ENCODE measurements at regions not wholly inside any gene's neighbourhood (a gene's known extent, or its start where the extent isn't known, plus 50 kb on each side); places are given as distances from the start of the nearest gene placed in this dataset.
A peak's percentile ranks its signal among the peaks of the same experiment; 100 is the strongest.

GRCh38 chr10:128318366-128318765 lies 192.1 kb upstream of the MKI67 start:
- DNase-seq = no peak

GRCh38 chr10:128318913-128319312 lies 192.7 kb upstream of the MKI67 start:
- DNase-seq = no peak

- no peak for DNase-seq
Measured at GRCh38 chr10:128322106-128322505, 195.9 kb upstream of the MKI67 start.

GRCh38 chr10:128322950-128323349 lies 196.7 kb upstream of the MKI67 start:
- DNase-seq = no peak

GRCh38 chr10:128324058-128324827 lies 198.0 kb upstream of the MKI67 start:
- peak; percentile 74 for DNase-seq

GRCh38 chr10:128325788-128326187 lies 199.6 kb upstream of the MKI67 start:
- no peak for DNase-seq

- no peak for DNase-seq
Measured at GRCh38 chr10:128326251-128326650, 200.0 kb upstream of the MKI67 start.

- no peak for DNase-seq
Measured at GRCh38 chr10:128326851-128327250, 200.6 kb upstream of the MKI67 start.

GRCh38 chr10:128336401-128336800 lies 210.2 kb upstream of the MKI67 start:
- no peak for DNase-seq

GRCh38 chr10:128337860-128338378 lies 211.7 kb upstream of the MKI67 start:
- DNase-seq = peak; percentile 91

GRCh38 chr10:128338951-128339350 lies 212.7 kb upstream of the MKI67 start:
- no peak for DNase-seq

- DNase-seq = no peak
Measured at GRCh38 chr10:128339753-128340152, 213.5 kb upstream of the MKI67 start.

GRCh38 chr10:128345353-128345752 lies 219.1 kb upstream of the MKI67 start:
- no peak for DNase-seq

- no peak for DNase-seq
Measured at GRCh38 chr10:128360783-128361182, 234.6 kb upstream of the MKI67 start.

GRCh38 chr10:128361487-128361886 lies 235.3 kb upstream of the MKI67 start:
- DNase-seq = no peak

- no peak for DNase-seq
Measured at GRCh38 chr10:128362514-128362913, 236.3 kb upstream of the MKI67 start.

- peak; percentile 66 for DNase-seq
Measured at GRCh38 chr10:128364631-128365030, 238.4 kb upstream of the MKI67 start.

GRCh38 chr10:128365156-128365725 lies 239.0 kb upstream of the MKI67 start:
- peak; percentile 48 for DNase-seq

- DNase-seq = no peak
Measured at GRCh38 chr10:128367807-128368206, 241.6 kb upstream of the MKI67 start.

- no peak for DNase-seq
Measured at GRCh38 chr10:128369101-128369650, 243.0 kb upstream of the MKI67 start.

- no peak for DNase-seq
Measured at GRCh38 chr10:128373071-128373749, 247.0 kb upstream of the MKI67 start.

GRCh38 chr10:128373831-128374230 lies 247.6 kb upstream of the MKI67 start:
- DNase-seq = no peak

- no peak for DNase-seq
Measured at GRCh38 chr10:128375171-128375570, 248.9 kb upstream of the MKI67 start.

All from left hindlimb (tissue), 1 donor.